OCI-LY3 (cell line): ENCODE measurements at regions not wholly inside any gene's neighbourhood (a gene's known extent, or its start where the extent isn't known, plus 50 kb on each side); places are given as distances from the start of the nearest gene placed in this dataset.

ENCODE experiments used
- EZH2phosphoT487 ChIP-seq: fragments of 200-600 bp; shearing (Covaris generic); IDR thresholded peaks from 2 replicates; pipeline ENCODE4 v1.6.1; 2018; ENCODE audit warnings: antibody characterized with exemption, mixed run types, low read depth
- TF ChIP-seq, protein P1 (sequence below): fragments of 200-600, 300-600 bp; sonication (generic); IDR thresholded peaks from 2 replicates; pipeline ENCODE4 v1.5.1; 2014; ENCODE audit warnings: antibody characterized with exemption, low read length, low read depth

DNA sequence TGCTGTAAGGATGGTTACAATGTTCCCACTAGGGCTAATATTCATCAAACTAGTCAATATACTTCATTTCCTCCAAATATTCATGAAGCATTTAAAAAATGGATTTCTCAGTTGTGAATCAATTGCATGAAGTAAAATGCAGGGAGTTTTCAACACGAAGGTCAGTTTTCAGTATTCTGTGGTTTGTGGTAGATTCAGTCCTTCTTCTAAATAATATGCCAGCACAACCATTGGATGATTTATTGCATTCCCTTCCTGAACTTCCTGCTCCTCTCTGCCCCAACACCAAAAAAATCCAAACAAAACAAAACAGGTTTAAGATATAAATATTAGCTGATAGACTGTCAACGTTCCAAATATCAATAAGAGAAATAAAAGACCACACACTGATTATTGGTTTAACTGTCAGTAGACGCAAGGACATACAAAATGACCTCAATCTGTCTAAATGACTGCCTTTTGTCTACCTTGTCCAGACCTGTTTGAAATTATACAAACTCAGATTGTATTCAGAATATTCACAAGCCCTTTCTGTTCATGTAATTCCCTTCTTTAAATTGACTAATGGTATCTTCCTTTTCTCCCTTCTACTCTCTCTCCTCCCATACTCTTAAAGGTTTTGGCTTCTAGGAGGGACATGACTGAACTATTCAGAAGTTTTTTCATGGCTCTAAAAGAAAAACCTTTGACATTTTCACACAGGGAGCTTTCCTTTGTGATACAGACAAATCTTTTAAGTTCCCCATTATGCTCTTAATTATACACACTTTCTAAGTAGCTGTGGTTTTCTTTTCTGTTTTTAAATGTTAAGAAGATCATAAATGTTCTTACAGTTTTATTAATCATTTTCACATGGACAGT lies 92.6 kb upstream of the STT3B start:
- TF ChIP-seq, protein P1, sequence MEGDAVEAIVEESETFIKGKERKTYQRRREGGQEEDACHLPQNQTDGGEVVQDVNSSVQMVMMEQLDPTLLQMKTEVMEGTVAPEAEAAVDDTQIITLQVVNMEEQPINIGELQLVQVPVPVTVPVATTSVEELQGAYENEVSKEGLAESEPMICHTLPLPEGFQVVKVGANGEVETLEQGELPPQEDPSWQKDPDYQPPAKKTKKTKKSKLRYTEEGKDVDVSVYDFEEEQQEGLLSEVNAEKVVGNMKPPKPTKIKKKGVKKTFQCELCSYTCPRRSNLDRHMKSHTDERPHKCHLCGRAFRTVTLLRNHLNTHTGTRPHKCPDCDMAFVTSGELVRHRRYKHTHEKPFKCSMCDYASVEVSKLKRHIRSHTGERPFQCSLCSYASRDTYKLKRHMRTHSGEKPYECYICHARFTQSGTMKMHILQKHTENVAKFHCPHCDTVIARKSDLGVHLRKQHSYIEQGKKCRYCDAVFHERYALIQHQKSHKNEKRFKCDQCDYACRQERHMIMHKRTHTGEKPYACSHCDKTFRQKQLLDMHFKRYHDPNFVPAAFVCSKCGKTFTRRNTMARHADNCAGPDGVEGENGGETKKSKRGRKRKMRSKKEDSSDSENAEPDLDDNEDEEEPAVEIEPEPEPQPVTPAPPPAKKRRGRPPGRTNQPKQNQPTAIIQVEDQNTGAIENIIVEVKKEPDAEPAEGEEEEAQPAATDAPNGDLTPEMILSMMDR = no peak
- no peak for TF ChIP-seq EZH2phosphoT487
